CD8-positive, alpha-beta memory T cell (primary cell): ENCODE measurements at regions not wholly inside any gene's neighbourhood (a gene's known extent, or its start where the extent isn't known, plus 50 kb on each side); places are given as distances from the start of the nearest gene placed in this dataset.

ENCODE experiments used
- CTCF ChIA-PET: fragments of 350-600 bp; sonication (Branson Sonifier 250); formaldehyde crosslinking; loops from one replicate; lab custom pipeline; 2021; ENCODE audit warnings: antibody characterized with exemption; lab: Charles Lee
- POLR2A ChIA-PET: fragments of 350-600 bp; sonication (Branson Sonifier 250); formaldehyde crosslinking; loops from one replicate; lab custom pipeline; 2021; ENCODE audit warnings: antibody characterized with exemption; lab: Charles Lee
- DNase-seq, 5 donors: peaks; one replicate each; pipeline versions ENCODE4 v3.0.0 to v3.0.0-alpha.2; 2020 to 2022; ENCODE audit warnings: mixed read lengths in 1 of 5
- H3K27ac ChIP-seq: one replicate; pipeline ENCODE4 v1.7.0; 2013; ENCODE audit warnings: low read depth, mild to moderate bottlenecking, low read length, moderate library complexity
- H3K27me3 ChIP-seq: 2 replicates; pipeline ENCODE4 v1.7.0; 2013; ENCODE audit warnings: low read length, mild to moderate bottlenecking; ENCODE audit not compliant: insufficient read depth, poor library complexity, severe bottlenecking
- H3K36me3 ChIP-seq: 2 replicates; pipeline ENCODE4 v1.7.0; 2013; ENCODE audit warnings: mild to moderate bottlenecking, low read length, moderate library complexity; ENCODE audit not compliant: insufficient read depth
- H3K4me1 ChIP-seq: 2 replicates; pipeline ENCODE4 v1.7.0; 2013; ENCODE audit warnings: mild to moderate bottlenecking, low read length, moderate library complexity; ENCODE audit not compliant: insufficient read depth
- H3K4me3 ChIP-seq: 2 replicates; pipeline ENCODE4 v1.7.0; 2013; ENCODE audit warnings: mild to moderate bottlenecking, low read length
- H3K9me3 ChIP-seq: 2 replicates; pipeline ENCODE4 v1.7.0; 2013; ENCODE audit warnings: mild to moderate bottlenecking, low read length
- H3K27ac Mint-ChIP-seq, 8 donors: one replicate each; pipeline ENCODE4 v1.8.0; 2020 to 2021; ENCODE audit warnings: mixed read lengths in 8 of 8, mild to moderate bottlenecking in 6 of 8, inconsistent platforms in 3 of 8, moderate library complexity in 3 of 8
- H3K27me3 Mint-ChIP-seq, 2 donors: one replicate each; pipeline ENCODE4 v1.8.0; 2020 to 2021; ENCODE audit warnings: mixed read lengths in 2 of 2, mild to moderate bottlenecking in 1 of 2, moderate library complexity in 1 of 2
- H3K36me3 Mint-ChIP-seq, 3 donors: one replicate each; pipeline ENCODE4 v1.8.0; 2020 to 2021; ENCODE audit warnings: mixed read lengths in 3 of 3, inconsistent platforms in 1 of 3, mild to moderate bottlenecking in 1 of 3
- H3K4me1 Mint-ChIP-seq, 3 donors: one replicate each; pipeline ENCODE4 v1.8.0; 2020 to 2021; ENCODE audit warnings: mixed read lengths in 3 of 3, inconsistent platforms in 1 of 3, mild to moderate bottlenecking in 1 of 3
- H3K4me3 Mint-ChIP-seq, 7 donors: one replicate each; pipeline ENCODE4 v1.8.0; 2020 to 2021; ENCODE audit warnings: mixed read lengths in 7 of 7, mild to moderate bottlenecking in 6 of 7, moderate library complexity in 4 of 7, inconsistent platforms in 2 of 7
- H3K9me3 Mint-ChIP-seq, 5 donors: one replicate each; pipeline ENCODE4 v1.8.0; 2020 to 2022; ENCODE audit warnings: mixed read lengths in 5 of 5, mild to moderate bottlenecking in 3 of 5, moderate library complexity in 2 of 5, inconsistent platforms in 1 of 5

DNA sequence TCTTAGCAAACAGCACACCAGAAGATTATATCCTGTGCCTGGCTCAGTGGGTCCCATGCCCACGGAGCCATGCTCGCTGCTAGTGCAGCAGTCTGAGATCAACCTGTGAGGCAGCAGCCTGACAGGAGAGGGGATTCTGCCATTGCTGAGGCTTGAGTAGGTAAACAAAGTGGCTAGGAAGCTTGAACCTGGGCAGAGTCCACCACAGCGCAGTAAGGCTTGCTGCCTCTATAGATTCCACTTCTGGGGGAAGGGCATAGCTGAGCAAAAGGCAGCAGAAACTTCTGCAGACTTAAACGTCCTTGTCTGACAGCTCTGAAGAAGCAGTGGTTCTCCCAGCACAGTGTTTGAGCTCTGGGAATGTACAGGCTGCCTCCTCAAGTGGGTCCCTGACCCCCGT, 210.3 kb downstream of the RMST start:
- Histone ChIP-seq H3K9me3 (no peaks in the 10 kb centered on the region), H3K36me3 (no peaks in the 10 kb centered on the region), H3K27me3 (no peaks in the 10 kb centered on the region), H3K27ac (no peak overlapping the region), H3K4me1 (no peaks in the 10 kb centered on the region), H3K4me3 (no peak overlapping the region)
- CTCF ChIA-PET: no interaction called here
- POLR2A ChIA-PET: no interaction called here
- H3K27ac Mint-ChIP-seq: no peak overlapping the region
- H3K4me1 Mint-ChIP-seq: no peaks in the 10 kb centered on the region
- H3K27me3 Mint-ChIP-seq: peaks cover 0 to 1% of the 10 kb centered on the region in 2 donors
- H3K9me3 Mint-ChIP-seq: peaks cover 0 to 15% (median 7%) of the 10 kb centered on the region in 5 donors
- H3K4me3 Mint-ChIP-seq: no peak overlapping the region
- no peak for DNase-seq
- H3K36me3 Mint-ChIP-seq: no peaks in the 10 kb centered on the region

DNA sequence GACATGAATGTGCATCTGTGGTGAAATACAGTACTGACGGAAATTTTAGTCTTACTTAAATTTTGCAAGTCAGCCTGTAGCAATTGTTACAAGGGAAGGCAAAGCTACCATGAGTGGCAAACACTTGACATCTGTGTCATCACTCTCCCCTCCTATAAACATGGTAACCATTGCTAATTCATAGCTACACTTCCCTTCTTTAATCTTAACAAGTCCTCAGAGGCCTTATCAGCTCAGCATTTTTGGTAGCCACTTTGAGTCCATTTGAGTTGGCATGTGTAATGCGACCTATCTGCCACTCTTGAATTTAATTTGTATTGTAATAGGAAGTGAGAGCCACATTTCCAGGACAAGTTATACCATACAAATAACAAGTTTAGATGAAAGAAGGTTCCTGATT, 218.1 kb downstream of the RMST start:
- Histone ChIP-seq H3K4me3 (no peak overlapping the region), H3K27me3 (no peaks in the 10 kb centered on the region), H3K36me3 (no peaks in the 10 kb centered on the region), H3K4me1 (no peaks in the 10 kb centered on the region), H3K9me3 (no peaks in the 10 kb centered on the region), H3K27ac (no peak overlapping the region)
- no peak overlapping the region for H3K27ac Mint-ChIP-seq
- POLR2A ChIA-PET: no interaction called here
- no peaks in the 10 kb centered on the region for H3K36me3 Mint-ChIP-seq
- peaks cover 0 to 9% (median 5%) of the 10 kb centered on the region in 5 donors for H3K9me3 Mint-ChIP-seq
- H3K4me1 Mint-ChIP-seq: no peaks in the 10 kb centered on the region
- CTCF ChIA-PET: no interaction called here
- H3K4me3 Mint-ChIP-seq: no peak overlapping the region
- H3K27me3 Mint-ChIP-seq: no peaks in the 10 kb centered on the region
- DNase-seq: no peak

DNA sequence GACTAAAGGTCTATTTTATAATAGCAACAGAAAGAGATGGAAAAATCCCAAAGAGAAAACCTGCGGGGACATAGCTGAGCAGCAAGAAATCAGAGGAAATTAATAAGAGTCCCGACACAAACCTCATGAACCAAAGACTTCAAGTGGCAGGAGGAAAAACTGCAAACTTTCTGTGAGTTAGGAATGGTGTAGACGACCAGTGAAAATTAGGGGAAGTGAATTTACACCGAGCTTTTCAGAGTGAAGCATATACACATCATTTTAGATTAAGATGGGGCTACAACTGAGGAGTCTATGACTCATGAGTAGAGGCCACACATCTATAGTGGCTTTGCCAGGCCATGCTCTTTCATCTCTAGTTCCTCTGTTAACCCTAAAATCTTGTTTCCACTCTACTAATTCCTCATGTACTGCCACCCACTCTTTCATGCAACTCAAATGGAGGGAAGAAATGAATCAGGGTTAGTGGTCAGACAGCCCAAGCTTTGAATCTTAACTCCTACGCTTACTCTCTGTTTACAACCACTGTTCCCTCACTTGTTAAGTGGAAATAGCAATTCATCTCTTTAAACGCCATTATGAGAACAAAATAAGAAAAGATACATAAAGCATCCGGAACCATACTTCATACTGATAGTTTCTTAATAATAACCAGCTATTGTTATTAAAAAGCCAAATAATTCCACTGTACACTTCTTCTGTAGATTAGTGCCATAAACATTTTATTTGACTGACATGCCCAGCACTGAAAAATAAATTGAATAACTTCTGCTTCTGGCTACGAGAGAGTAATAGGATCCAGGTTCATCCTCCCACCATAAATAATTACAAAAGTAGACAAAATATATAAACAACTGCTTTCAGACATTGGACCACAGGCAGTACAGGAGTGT, 219.3 kb downstream of the RMST start:
- no peaks in the 10 kb centered on the region for H3K4me1 ChIP-seq
- no peaks in the 10 kb centered on the region for H3K27me3 Mint-ChIP-seq
- peaks cover 0 to 9% (median 5%) of the 10 kb centered on the region in 5 donors for H3K9me3 Mint-ChIP-seq
- no peaks in the 10 kb centered on the region for H3K27me3 ChIP-seq
- ChIA-PET CTCF (no interaction called here), POLR2A (no interaction called here)
- H3K4me3 Mint-ChIP-seq: no peak overlapping the region
- H3K27ac ChIP-seq: no peak overlapping the region
- H3K4me1 Mint-ChIP-seq: no peaks in the 10 kb centered on the region
- no peaks in the 10 kb centered on the region for H3K9me3 ChIP-seq
- no peak overlapping the region for H3K4me3 ChIP-seq
- H3K36me3 ChIP-seq: no peaks in the 10 kb centered on the region
- no peak for DNase-seq
- no peaks in the 10 kb centered on the region for H3K36me3 Mint-ChIP-seq
- H3K27ac Mint-ChIP-seq: no peak overlapping the region

DNA sequence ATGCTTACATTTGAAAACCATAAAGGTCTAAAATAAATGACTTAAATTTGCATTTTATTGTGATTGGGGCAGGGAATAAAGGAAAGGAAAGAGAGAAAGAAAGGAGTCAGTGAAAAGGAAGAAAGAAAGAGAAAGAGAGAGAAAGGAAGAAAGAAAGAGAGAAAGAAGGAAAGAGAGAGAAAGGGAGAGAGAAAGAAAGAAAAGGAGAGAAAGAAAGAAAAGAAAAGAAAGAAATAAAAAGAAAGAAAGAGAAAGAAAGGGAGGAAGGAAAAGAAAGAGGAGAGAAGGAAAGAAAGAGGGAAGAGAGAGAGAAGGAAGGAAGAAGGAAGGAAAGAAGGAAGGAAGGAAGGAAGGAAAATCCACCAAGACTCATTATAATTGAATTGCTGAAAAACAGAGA, 222.8 kb downstream of the RMST start:
- H3K27me3 Mint-ChIP-seq: peaks cover 0 to 1% of the 10 kb centered on the region in 2 donors
- ChIA-PET CTCF (no interaction called here), POLR2A (no interaction called here)
- H3K4me3 ChIP-seq: no peak overlapping the region
- H3K4me3 Mint-ChIP-seq: no peak overlapping the region
- no peaks in the 10 kb centered on the region for H3K36me3 Mint-ChIP-seq
- no peaks in the 10 kb centered on the region for H3K4me1 ChIP-seq
- DNase-seq: no peak
- H3K9me3 Mint-ChIP-seq: peaks cover 0 to 4% (median 1%) of the 10 kb centered on the region in 5 donors
- no peaks in the 10 kb centered on the region for H3K27me3 ChIP-seq
- H3K27ac ChIP-seq: no peak overlapping the region
- H3K9me3 ChIP-seq: no peaks in the 10 kb centered on the region
- H3K27ac Mint-ChIP-seq: no peak overlapping the region
- no peaks in the 10 kb centered on the region for H3K4me1 Mint-ChIP-seq
- no peaks in the 10 kb centered on the region for H3K36me3 ChIP-seq

DNA sequence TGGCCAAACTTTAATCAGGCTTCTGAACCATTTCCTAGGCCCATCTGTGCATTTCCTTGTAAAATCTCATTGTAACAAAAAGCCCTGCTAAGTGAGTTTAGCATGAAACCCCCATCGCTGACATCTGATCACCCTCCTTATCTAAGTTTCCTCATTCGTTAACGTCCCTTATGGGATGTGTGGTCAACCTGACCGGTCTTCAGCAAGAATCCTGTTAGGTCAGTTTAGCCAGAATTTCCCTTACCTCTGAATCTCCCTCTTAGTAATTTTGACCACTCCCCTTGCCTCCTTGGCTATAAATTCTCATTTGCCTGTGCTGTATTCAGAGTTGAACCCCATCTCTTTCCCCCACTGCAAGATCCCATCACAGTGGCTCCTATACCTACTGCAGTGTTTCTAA, 239.3 kb downstream of the RMST start:
- no peak overlapping the region for H3K27ac ChIP-seq
- Mint-ChIP-seq H3K27ac (no peak overlapping the region), H3K27me3 (no peaks in the 10 kb centered on the region), H3K4me3 (no peak overlapping the region), H3K4me1 (no peaks in the 10 kb centered on the region), H3K9me3 (peaks cover 0 to 12% (median 4%) of the 10 kb centered on the region in 5 donors), H3K36me3 (no peaks in the 10 kb centered on the region)
- no peaks in the 10 kb centered on the region for H3K4me1 ChIP-seq
- no peak overlapping the region for H3K4me3 ChIP-seq
- no peaks in the 10 kb centered on the region for H3K27me3 ChIP-seq
- DNase-seq: no peak
- no peaks in the 10 kb centered on the region for H3K36me3 ChIP-seq
- CTCF ChIA-PET: no interaction called here
- POLR2A ChIA-PET: no interaction called here
- no peaks in the 10 kb centered on the region for H3K9me3 ChIP-seq

DNA sequence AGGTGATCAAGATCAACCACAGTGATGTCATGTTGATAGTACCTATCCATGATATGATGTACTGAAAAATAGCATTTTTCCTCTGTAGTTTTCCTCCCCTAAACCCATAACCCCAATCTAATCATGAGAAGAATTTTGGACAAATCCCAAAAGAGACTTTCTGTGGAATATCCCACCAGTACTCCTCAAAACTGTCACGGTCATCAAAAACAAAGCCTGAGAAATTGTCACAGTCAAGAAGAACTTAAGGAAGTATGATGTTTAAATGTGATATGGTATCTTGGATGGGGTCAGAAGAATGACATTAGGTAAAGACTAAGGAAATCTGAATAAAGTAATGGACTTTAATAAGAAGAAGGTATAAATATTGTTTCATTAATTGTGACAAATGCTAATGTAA, 248.8 kb downstream of the RMST start:
- no peaks in the 10 kb centered on the region for H3K36me3 Mint-ChIP-seq
- CTCF ChIA-PET: no interaction called here
- H3K4me1 Mint-ChIP-seq: no peaks in the 10 kb centered on the region
- no peak overlapping the region for H3K4me3 Mint-ChIP-seq
- Histone ChIP-seq H3K36me3 (no peaks in the 10 kb centered on the region), H3K4me1 (no peaks in the 10 kb centered on the region), H3K4me3 (no peak overlapping the region), H3K9me3 (no peaks in the 10 kb centered on the region), H3K27ac (no peak overlapping the region), H3K27me3 (no peaks in the 10 kb centered on the region)
- H3K27me3 Mint-ChIP-seq: no peaks in the 10 kb centered on the region
- H3K9me3 Mint-ChIP-seq: no peaks in the 10 kb centered on the region
- no peak for DNase-seq
- no peak overlapping the region for H3K27ac Mint-ChIP-seq
- POLR2A ChIA-PET: no interaction called here

DNA sequence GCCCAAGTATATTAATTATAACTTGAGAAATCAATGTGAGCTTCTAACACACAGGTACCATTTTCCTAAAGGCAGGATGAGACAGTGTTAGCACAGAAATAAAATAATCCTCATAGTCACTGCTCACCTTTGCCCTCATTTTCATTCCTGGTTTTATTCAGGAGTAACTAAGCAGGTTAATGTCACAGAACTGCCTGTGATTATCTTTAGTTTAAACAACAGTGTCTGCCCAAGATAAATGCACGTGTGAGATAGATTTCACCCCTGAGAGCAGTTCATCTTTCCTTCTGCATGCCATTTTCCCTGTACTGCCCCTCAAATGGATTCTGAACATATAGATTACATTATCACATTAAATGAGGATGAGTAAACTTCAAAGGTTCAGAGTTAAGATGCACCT, 250.7 kb downstream of the RMST start:
- ChIA-PET CTCF (no interaction called here), POLR2A (no interaction called here)
- Histone ChIP-seq H3K36me3 (no peaks in the 10 kb centered on the region), H3K9me3 (no peaks in the 10 kb centered on the region), H3K4me1 (no peaks in the 10 kb centered on the region), H3K27ac (no peak overlapping the region), H3K27me3 (no peaks in the 10 kb centered on the region), H3K4me3 (no peak overlapping the region)
- no peaks in the 10 kb centered on the region for H3K9me3 Mint-ChIP-seq
- H3K4me3 Mint-ChIP-seq: no peak overlapping the region
- no peaks in the 10 kb centered on the region for H3K4me1 Mint-ChIP-seq
- H3K27me3 Mint-ChIP-seq: no peaks in the 10 kb centered on the region
- no peak for DNase-seq
- no peak overlapping the region for H3K27ac Mint-ChIP-seq
- no peaks in the 10 kb centered on the region for H3K36me3 Mint-ChIP-seq

DNA sequence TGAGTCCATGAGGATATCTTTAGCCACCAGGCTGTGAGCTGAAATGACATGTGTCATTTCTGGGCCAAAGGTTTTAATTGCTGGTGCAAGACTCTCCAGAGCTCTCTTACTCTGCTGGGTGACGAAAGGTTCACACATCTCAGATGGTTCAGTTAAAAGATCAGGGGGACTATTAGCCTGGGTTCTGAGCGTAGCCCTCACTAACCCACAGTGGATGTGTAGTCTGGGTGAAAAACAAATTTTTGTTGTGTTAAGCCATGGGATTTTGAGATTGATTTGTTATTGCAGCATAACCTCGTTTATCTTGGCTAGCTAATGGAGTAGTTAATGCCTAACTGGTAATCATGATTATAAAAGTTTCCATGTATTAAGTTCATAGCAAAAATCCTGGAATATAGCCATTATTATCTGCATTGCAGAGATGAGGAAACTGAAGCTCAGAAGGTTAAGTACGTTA, 251.5 kb downstream of the RMST start:
- Histone ChIP-seq H3K27me3 (no peaks in the 10 kb centered on the region), H3K4me3 (no peak overlapping the region), H3K4me1 (no peaks in the 10 kb centered on the region), H3K27ac (no peak overlapping the region), H3K9me3 (no peaks in the 10 kb centered on the region), H3K36me3 (no peaks in the 10 kb centered on the region)
- Mint-ChIP-seq H3K4me1 (no peaks in the 10 kb centered on the region), H3K36me3 (no peaks in the 10 kb centered on the region), H3K9me3 (no peaks in the 10 kb centered on the region), H3K4me3 (no peak overlapping the region), H3K27ac (no peak overlapping the region), H3K27me3 (no peaks in the 10 kb centered on the region)
- ChIA-PET POLR2A (no interaction called here), CTCF (no interaction called here)
- DNase-seq: no peak
